NCI-H226 (cell line): ENCODE measurements at regions not wholly inside any gene's neighbourhood (a gene's known extent, or its start where the extent isn't known, plus 50 kb on each side); places are given as distances from the start of the nearest gene placed in this dataset.

Source experiments
- DNase-seq: peaks from one replicate; pipeline ENCODE4 v3.0.0-alpha.2; 2015

- DNase-seq = no peak
These were observed 80.9 kb upstream of the DCBLD2 start for GRCh38 chr3:98982351-98982750.

GRCh38 chr3:98980915-98981596 is 79.6 kb upstream of the DCBLD2 start:
- DNase-seq = peak; percentile 61

DNA sequence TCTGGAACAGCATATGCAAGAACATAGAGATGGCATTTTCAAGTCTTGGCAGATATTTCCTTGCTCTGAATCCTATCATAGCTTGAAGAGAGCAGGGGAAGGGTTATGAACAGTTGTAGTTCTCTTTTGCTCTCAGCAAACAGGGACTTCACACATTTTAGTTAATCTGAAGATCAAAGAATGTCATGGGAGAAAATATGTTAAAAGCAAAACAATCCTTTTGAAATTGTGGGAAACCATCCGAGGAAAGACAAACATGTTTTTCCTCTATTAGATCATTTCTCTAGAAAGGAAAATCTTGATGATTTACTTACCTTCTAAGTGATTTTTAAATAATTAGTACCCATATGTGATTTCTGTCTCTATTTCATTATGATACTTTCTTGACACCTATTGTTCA is 77.8 kb upstream of the DCBLD2 start:
- no peak for DNase-seq

GRCh38 chr3:98978068-98978811 is 76.7 kb upstream of the DCBLD2 start:
- DNase-seq = no peak

GRCh38 chr3:98977520-98977919 is 76.0 kb upstream of the DCBLD2 start:
- DNase-seq = peak; percentile 92

DNA sequence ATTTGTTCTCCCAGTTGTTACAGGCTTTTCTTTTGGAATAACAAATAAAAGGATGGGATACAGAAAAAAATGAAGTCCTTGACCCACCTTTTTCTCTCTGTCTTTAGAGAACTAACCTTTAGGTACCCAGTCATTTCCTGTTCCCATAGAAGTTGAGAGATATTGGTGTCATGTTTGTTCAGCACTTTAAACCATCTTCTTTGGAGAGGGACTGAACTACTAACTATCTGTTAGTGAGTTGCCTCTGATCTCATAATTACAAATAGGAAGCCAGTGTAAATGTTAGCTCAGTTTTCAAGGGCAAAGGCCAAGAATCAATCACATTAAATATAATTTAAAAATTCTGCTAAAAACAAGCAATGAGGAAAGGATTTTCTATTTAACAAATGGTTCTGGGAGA is 72.9 kb upstream of the DCBLD2 start:
- no peak for DNase-seq

- no peak for DNase-seq
These were observed 71.2 kb upstream of the DCBLD2 start for GRCh38 chr3:98972720-98973119.

GRCh38 chr3:98972155-98972554 is 70.7 kb upstream of the DCBLD2 start:
- peak; percentile 93 for DNase-seq

DNA sequence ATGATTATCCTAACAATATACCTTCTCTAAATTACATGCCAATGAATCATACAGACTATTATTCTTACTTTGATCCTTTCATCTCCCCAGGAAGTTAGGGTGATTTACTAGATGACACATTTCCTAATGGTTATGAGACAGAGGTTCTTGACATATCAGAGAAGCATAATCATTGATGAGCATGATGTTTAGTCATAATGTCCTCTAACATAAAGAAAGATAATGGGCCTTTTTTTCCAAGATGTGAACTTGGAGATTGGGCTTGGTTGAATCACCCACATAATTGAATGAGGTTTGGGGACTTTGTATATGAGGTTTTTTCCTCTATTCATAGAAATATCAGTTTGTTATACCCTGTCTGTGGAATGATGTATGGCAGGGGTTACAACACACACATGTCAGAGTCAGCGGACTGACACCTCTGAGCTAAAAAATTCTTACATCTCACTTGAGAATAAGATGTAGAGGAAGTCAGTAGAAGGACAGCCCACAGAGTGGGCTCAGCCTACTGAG is 69.7 kb upstream of the DCBLD2 start:
- peak; percentile 94 for DNase-seq

DNA sequence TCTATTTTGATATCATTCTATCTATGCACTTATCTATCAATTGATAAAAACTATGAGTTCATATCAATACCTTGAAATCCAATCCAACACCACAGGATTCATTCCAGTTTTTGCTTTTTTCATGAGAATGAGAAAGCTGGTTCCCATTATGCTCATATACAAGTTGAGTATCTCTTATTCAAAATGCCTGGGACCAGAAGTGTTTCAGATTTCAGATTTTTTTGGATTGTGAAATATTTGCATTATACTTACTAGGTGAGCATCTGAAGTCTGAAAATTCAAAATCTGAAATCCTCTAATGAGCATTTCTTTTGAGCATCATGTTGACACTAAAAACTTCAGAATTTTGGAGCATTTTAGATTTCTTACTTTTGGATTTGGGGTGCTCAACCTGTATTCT is 67.8 kb upstream of the DCBLD2 start:
- DNase-seq = no peak

GRCh38 chr3:98968824-98969223 is 67.3 kb upstream of the DCBLD2 start:
- no peak for DNase-seq

GRCh38 chr3:98968347-98968746 is 66.9 kb upstream of the DCBLD2 start:
- DNase-seq = no peak

DNA sequence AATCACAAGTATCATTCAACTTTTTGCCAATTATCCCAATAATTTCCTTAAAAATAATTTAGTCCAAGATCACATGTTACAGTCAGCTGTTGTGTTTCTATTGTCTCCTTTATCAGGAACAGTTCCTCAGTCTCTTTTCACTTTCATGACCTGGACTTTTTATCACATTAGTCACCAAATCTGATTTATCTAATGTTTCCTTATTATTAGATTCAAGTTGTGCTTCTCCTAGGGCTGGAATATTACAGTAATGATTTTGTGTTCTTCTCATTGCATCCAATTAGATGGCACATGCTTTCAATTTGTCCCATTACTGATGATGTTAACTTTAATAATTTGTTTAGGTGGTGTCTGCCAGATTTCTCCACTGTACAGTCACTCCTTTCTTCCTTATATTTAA is 66.3 kb upstream of the DCBLD2 start:
- no peak for DNase-seq

- DNase-seq = peak; percentile 81
These were observed 65.5 kb upstream of the DCBLD2 start for GRCh38 chr3:98966862-98967546.

DNA sequence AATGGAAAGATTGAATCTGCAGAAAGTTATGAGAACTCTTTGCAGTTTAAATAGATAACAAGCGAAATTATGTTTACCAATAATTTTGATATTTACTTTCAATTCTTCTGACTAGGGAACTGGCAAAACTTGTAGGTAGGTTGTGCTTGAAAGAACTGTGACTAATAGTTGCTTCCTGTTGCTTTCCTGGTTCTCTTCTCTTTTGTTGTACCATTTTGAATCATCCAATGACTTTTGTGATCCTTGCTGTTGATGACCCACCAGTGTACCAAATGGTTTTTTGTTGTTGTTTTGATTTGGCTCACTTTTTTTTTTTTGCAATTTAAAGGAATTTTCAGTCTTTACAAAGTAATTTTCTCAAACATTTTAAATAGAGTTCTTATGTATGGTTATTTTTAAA is 64.9 kb upstream of the DCBLD2 start:
- no peak for DNase-seq

- no peak for DNase-seq
These were observed 63.3 kb upstream of the DCBLD2 start for GRCh38 chr3:98964784-98965183.

GRCh38 chr3:98963546-98963945 is 62.1 kb upstream of the DCBLD2 start:
- no peak for DNase-seq

DNA sequence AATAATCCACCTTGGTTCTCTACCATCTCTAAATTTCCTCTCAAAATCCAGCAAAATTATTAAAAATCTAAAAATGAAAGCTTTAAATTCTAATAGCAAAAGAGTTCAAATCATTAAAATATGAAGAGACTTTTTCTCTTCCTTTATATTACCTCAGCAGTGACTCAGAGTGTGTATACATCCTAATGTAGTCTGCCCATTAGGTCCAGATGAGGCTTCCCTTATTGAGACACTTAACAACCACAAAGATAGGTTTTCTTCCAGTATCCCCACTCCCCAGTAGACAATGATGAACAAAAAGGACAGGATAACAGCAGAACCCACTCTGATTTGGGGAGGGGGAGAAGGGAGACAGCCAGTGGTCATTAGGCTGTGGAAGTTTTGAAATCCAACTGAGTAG is 61.5 kb upstream of the DCBLD2 start:
- no peak for DNase-seq

DNA sequence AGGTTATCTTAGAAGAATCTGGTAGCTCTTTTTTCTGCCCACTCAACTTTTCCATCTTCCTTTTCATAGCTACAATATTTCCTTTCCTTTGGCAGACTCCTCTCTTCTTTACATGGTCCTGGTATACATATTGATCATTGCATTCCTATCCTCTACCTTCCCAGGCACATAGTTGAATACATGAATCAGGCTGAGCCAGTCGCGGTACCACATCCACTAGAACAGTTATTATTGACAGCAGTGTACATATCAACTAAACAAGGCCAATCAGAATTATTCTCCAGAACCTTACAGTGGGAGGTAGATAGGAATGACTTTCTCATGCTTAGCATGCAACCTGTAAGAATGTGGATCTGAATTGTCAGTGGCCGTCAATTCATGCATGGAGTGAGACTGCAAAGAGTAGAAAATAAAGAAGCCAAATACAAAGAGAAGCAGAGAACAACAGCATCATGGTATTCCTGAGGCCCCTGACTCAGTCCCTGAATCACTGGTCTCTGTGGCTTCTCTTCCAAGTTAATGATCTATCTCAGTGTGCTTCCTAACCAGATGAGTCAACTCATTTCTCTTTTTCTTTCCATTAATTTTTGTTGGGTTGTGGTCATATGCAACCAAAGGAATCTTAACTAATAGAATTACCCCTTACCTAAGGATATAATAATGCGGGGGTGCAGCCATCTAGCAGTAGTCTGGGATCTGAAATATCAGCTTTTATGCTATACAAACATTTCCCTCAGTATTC is 60.9 kb upstream of the DCBLD2 start:
- DNase-seq = peak; percentile 86

DNA sequence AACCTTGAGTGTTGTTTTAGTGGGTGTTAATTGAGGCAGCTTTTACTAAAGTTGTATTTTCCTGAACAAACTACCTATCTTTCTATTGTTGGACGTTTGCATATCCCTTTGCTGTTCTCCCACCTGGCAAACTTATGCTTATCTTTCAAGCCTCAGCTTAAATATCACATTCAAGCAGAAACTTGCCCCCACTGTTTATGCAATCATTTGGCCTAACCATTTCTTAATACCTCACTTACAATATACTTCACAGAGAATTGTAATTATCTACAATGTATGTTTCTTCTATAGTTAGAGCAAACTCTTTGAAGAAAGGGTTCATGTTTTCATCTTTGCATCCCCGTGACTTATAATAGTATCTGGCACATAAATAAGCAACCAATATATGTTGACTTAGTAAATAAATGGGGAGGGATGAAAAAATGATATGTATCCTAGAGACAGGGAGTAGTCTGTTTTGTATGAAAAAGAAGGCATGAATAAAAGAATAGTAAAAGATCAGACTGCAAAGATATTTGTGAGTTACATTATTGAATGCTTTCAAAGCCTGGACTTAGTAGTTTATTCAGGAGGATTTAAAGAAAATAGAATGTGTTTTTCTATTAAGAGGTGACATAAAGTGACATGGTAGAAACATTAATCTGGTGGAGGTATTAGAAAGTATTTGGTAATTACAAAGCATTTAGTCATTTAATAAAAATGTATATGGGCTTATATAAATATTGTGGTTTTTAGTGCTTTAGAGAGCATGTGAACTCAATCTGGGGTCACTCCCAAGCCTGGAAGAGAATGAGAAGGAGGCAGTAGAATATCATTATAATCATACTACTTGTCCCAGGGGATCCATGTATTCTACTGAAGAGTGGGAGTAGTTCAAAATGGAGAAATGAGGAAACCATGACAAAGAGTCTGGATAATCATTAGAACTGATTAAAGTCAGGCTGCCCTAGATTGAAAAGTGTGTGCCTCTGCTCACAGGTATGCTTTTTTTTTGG is 60.0 kb upstream of the DCBLD2 start:
- DNase-seq = peak; percentile 42

GRCh38 chr3:98957681-98958080 is 56.2 kb upstream of the DCBLD2 start:
- no peak for DNase-seq

DNA sequence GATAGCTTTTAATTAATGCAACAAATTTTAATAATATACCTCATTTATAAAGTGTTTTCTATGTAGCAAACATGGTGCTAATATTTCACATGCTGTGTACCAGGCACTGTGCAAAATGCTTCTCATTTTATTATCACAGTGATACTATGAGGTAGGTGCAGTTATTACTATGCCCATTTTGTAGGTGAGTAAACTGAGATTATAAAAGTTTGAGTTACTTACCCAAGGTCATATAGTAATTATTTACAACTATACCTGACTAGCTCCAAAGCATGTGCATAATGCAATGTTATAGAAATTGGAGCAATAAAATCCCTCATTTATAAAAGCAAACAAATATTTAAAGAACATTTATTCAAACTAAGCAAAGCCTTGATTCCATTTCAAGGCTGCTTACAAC is 54.5 kb upstream of the DCBLD2 start:
- no peak for DNase-seq
